ENCODE measurements at regions not wholly inside any gene's neighbourhood (a gene's known extent, or its start where the extent isn't known, plus 50 kb on each side); places are given as distances from the start of the nearest gene placed in this dataset.

- H3K4me1 ChIP-seq (ENCODE audit: control insufficient read depth, insufficient read depth, low read length), result no peaks in the 10 kb centered on the region
- ATAC-seq, result no peak; the same call in 1 of the 2 replicates
- H3K27ac ChIP-seq (ENCODE audit: low read length), result no peak overlapping the region
- TF ChIP-seq CTCF (IDR thresholded peaks at IDR 0.05) (no peak), TCF7L2 (IDR thresholded peaks at IDR 0.05; ENCODE audit: low read depth, low read length) (no peak)
- no peaks in the 10 kb centered on the region; the same call in 1 of the 2 replicates for H3K9me3 ChIP-seq (ENCODE audit: control insufficient read depth, insufficient read depth, low read depth, low read length)
- no peaks in the 10 kb centered on the region for H3K27me3 ChIP-seq (ENCODE audit: control insufficient read depth, insufficient read depth, low read length)
- no peak overlapping the region for H3K4me3 ChIP-seq (ENCODE audit: low read depth in 2 of 2, low read length in 2 of 2)
- in situ Hi-C loops (cut with HindIII; ENCODE audit: low pct_unique_long_range_greater_than_20kb, low sequenced_read_pairs) (no loop called here), intact Hi-C loops (cut with micrococcal nuclease; ENCODE audit: unreplicated experiment) (no loop called here)
- no TSS peak for BruUV-seq (replicated peaks)
- H3K36me3 ChIP-seq (ENCODE audit: control insufficient read depth, insufficient read depth, low read length), result no peaks in the 10 kb centered on the region
- ChIA-PET CTCF (no interaction called here), POLR2A (no interaction called here)
- DNase-seq (ENCODE audit: low read depth, low spot score), result no peak
These were observed 61.0 kb upstream of the AOAH start for GRCh38 chr7:36784991-36785940.

- ATAC-seq, result no peak
- Histone ChIP-seq H3K4me3 (ENCODE audit: low read depth in 2 of 2, low read length in 2 of 2) (no peak overlapping the region), H3K36me3 (ENCODE audit: control insufficient read depth, insufficient read depth, low read length) (no peaks in the 10 kb centered on the region), H3K27me3 (ENCODE audit: control insufficient read depth, insufficient read depth, low read length) (no peaks in the 10 kb centered on the region), H3K27ac (ENCODE audit: low read length) (no peak overlapping the region), H3K9me3 (ENCODE audit: control insufficient read depth, insufficient read depth, low read depth, low read length) (no peaks in the 10 kb centered on the region), H3K4me1 (ENCODE audit: control insufficient read depth, insufficient read depth, low read length) (no peaks in the 10 kb centered on the region)
- in situ Hi-C loops (cut with HindIII; ENCODE audit: low pct_unique_long_range_greater_than_20kb, low sequenced_read_pairs), result no loop called here
- TF ChIP-seq SIN3A (IDR thresholded peaks at IDR 0.05; ENCODE audit: borderline replicate concordance, insufficient read depth, low read depth, low read length) (no peak), TCF7L2 (IDR thresholded peaks at IDR 0.05; ENCODE audit: low read depth, low read length) (no peak), POLR2AphosphoS5 (IDR thresholded peaks at IDR 0.05; ENCODE audit: low read depth, low read length) (no peak), REST (IDR thresholded peaks at IDR 0.05; ENCODE audit: insufficient read depth in 1 of 2, low read depth in 2 of 2, low read length in 1 of 2) (no peak), CTCF (IDR thresholded peaks at IDR 0.05) (no peak)
- ChIA-PET POLR2A (no interaction called here), CTCF (no interaction called here)
- BruUV-seq (replicated peaks), result no TSS peak
- no peak for DNase-seq (ENCODE audit: low read depth, low spot score)
- intact Hi-C loops (cut with micrococcal nuclease; ENCODE audit: unreplicated experiment), result no loop called here
These were observed 56.9 kb upstream of the AOAH start for GRCh38 chr7:36781011-36781738.

Measured in Panc1 (cell line).